H1 (cell line): ENCODE measurements at regions not wholly inside any gene's neighbourhood (a gene's known extent, or its start where the extent isn't known, plus 50 kb on each side); places are given as distances from the start of the nearest gene placed in this dataset.

ENCODE experiments used
- CTCF ChIA-PET: fragments of 300-600 bp; sonication (Branson Sonifier 250); formaldehyde crosslinking; loops from one replicate; lab custom pipeline; 2021; ENCODE audit not compliant: partially characterized antibody; lab: Charles Lee
- POLR2A ChIA-PET: fragments of 300-600 bp; sonication (Branson Sonifier 250); formaldehyde crosslinking; loops from one replicate; lab custom pipeline; 2021; ENCODE audit warnings: inconsistent platforms; ENCODE audit not compliant: partially characterized antibody; lab: Charles Lee
- DNase-seq, 2 experiments: peaks; one replicate each; pipeline versions ENCODE4 v3.0.0 to v3.0.0-alpha.2; 2010 to 2022; ENCODE audit warnings: low spot score in 2 of 2, low read depth in 1 of 2, mixed read lengths in 1 of 2
- FAIRE-seq: peaks from 2 replicates; lab custom pipeline; 2011; peaks lifted over from hg19 to GRCh38; lab: Jason Lieb, UNC
- H2AFZ ChIP-seq: 2 replicates; pipeline ENCODE4 v1.8.1; 2012; ENCODE audit warnings: low read length, inconsistent platforms
- H2AK5ac ChIP-seq: 2 replicates; pipeline ENCODE4 v1.6.1; 2013; ENCODE audit warnings: low read depth, low read length
- H2BK120ac ChIP-seq: replicated peaks from 2 replicates; pipeline ENCODE3; 2013; ENCODE audit warnings: low read depth, low read length, inconsistent platforms
- H2BK12ac ChIP-seq: 2 replicates; pipeline ENCODE4 v1.6.1; 2013; ENCODE audit warnings: low read depth, low read length
- H2BK15ac ChIP-seq: 2 replicates; pipeline ENCODE4 v1.6.1; 2013; ENCODE audit warnings: low read length
- H2BK20ac ChIP-seq: 2 replicates; pipeline ENCODE4 v1.6.1; 2013; ENCODE audit warnings: low read length
- H2BK5ac ChIP-seq: 2 replicates; pipeline ENCODE4 v1.6.1; 2013; ENCODE audit warnings: low read depth, low read length
- H3K14ac ChIP-seq: 2 replicates; pipeline ENCODE4 v1.6.1; 2013; ENCODE audit warnings: inconsistent platforms; ENCODE audit not compliant: insufficient read length
- H3K18ac ChIP-seq: 2 replicates; pipeline ENCODE4 v1.6.1; 2013; ENCODE audit warnings: low read length; ENCODE audit errors: extremely low read depth
- H3K23ac ChIP-seq: 2 replicates; pipeline ENCODE4 v1.6.1; 2013; ENCODE audit warnings: inconsistent platforms; ENCODE audit not compliant: insufficient read length
- H3K23me2 ChIP-seq: 2 replicates; pipeline ENCODE4 v1.6.1; 2013; ENCODE audit warnings: low read depth, low read length
- H3K27ac ChIP-seq: 2 replicates; pipeline ENCODE4 v1.6.1; 2011; ENCODE audit warnings: low read depth, low read length, inconsistent platforms
- H3K27me3 ChIP-seq, 4 experiments: replicated peaks in 1 of 4; 1 replicate in 1 of 4; 2 replicates in 3 of 4; pipeline versions ENCODE4 v1.6.1 to v1.8.1; 2011 to 2013; ENCODE audit warnings: low read length in 3 of 4, mild to moderate bottlenecking in 3 of 4, inconsistent platforms in 2 of 4, mixed read lengths in 2 of 4, moderate library complexity in 1 of 4; ENCODE audit not compliant: control insufficient read depth in 3 of 4, insufficient read depth in 3 of 4; ENCODE audit errors: extremely low read depth in 1 of 4
- H3K36me3 ChIP-seq, 4 experiments: 2 replicates each; pipeline versions ENCODE4 v1.6.1 to v1.8.1; 2011 to 2013; ENCODE audit warnings: mild to moderate bottlenecking in 4 of 4, low read length in 3 of 4, moderate library complexity in 2 of 4, control low read depth in 1 of 4, inconsistent platforms in 1 of 4; ENCODE audit not compliant: insufficient read depth in 4 of 4, control insufficient read depth in 2 of 4
- H3K4ac ChIP-seq: replicated peaks from 2 replicates; pipeline ENCODE3; 2013; ENCODE audit warnings: low read length, low read depth, mixed read lengths, inconsistent platforms; ENCODE audit not compliant: insufficient read length
- H3K4me1 ChIP-seq, 4 experiments: replicated peaks in 1 of 4; 1 replicate in 1 of 4; 2 replicates in 3 of 4; pipeline versions ENCODE4 v1.6.1 to v1.8.1; 2011 to 2013; ENCODE audit warnings: low read length in 3 of 4, inconsistent platforms in 2 of 4, mixed read lengths in 1 of 4; ENCODE audit not compliant: insufficient read depth in 4 of 4, control insufficient read depth in 3 of 4
- H3K4me2 ChIP-seq, 2 experiments: 2 replicates each; pipeline versions ENCODE4 v1.6.1 to v1.8.1; 2011 to 2013; ENCODE audit warnings: low read depth in 2 of 2, low read length in 2 of 2, control low read depth in 1 of 2, inconsistent platforms in 1 of 2, mild to moderate bottlenecking in 1 of 2; ENCODE audit not compliant: insufficient read depth in 1 of 2
- H3K4me3 ChIP-seq, 4 experiments: fragments of 200-600, 300-600 bp in 1 of 4; sonication (generic), shearing (Covaris generic), sonication (Bioruptor Twin) in 1 of 4; 2 replicates each; pipeline versions ENCODE4 v1.5.1 to v1.8.1; 2011 to 2016; ENCODE audit warnings: low read length in 4 of 4, low read depth in 3 of 4, control low read depth in 2 of 4, inconsistent platforms in 2 of 4, mild to moderate bottlenecking in 2 of 4, mixed read lengths in 1 of 4, moderate library complexity in 1 of 4; ENCODE audit not compliant: insufficient read depth in 2 of 4; ENCODE audit errors: extremely low read depth in 1 of 4
- H3K56ac ChIP-seq: replicated peaks from 2 replicates; pipeline ENCODE3; 2013; ENCODE audit warnings: low read depth, mild to moderate bottlenecking, mixed read lengths, low read length, inconsistent platforms; ENCODE audit not compliant: insufficient read length
- H3K79me1 ChIP-seq: 2 replicates; pipeline ENCODE4 v1.6.1; 2013; ENCODE audit warnings: low read depth, low read length, control low read depth
- H3K79me2 ChIP-seq, 2 experiments: 2 replicates each; pipeline versions ENCODE4 v1.6.1 to v1.8.1; 2012 to 2013; ENCODE audit warnings: low read length in 2 of 2, mild to moderate bottlenecking in 2 of 2, inconsistent platforms in 1 of 2; ENCODE audit not compliant: insufficient read depth in 2 of 2, control insufficient read depth in 1 of 2
- H3K9ac ChIP-seq, 4 experiments: replicated peaks in 1 of 4; 1 replicate in 1 of 4; 2 replicates in 3 of 4; pipeline versions ENCODE4 v1.6.1 to v1.8.1; 2011 to 2013; ENCODE audit warnings: low read depth in 3 of 4, low read length in 3 of 4, control low read depth in 2 of 4, mild to moderate bottlenecking in 2 of 4, moderate library complexity in 2 of 4, inconsistent platforms in 1 of 4; ENCODE audit errors: extremely low read depth in 1 of 4
- H3K9me3 ChIP-seq, 2 experiments: 2 replicates each; pipeline versions ENCODE4 v1.6.1 to v1.8.1; 2012 to 2013; ENCODE audit warnings: mild to moderate bottlenecking in 2 of 2, moderate library complexity in 2 of 2, control low read depth in 1 of 2, inconsistent platforms in 1 of 2, low read depth in 1 of 2, low read length in 1 of 2, mixed read lengths in 1 of 2; ENCODE audit not compliant: insufficient read depth in 2 of 2
- H4K20me1 ChIP-seq, 2 experiments: replicated peaks in 1 of 2; 2 replicates each; pipeline versions ENCODE3 to v1.8.1; 2011 to 2013; ENCODE audit warnings: inconsistent platforms in 2 of 2, low read length in 2 of 2, mild to moderate bottlenecking in 1 of 2; ENCODE audit not compliant: insufficient read depth in 2 of 2, control insufficient read depth in 1 of 2
- H4K5ac ChIP-seq: 2 replicates; pipeline ENCODE4 v1.6.1; 2013; ENCODE audit warnings: low read length, low read depth, mixed read lengths, inconsistent platforms; ENCODE audit not compliant: insufficient read length
- H4K8ac ChIP-seq: 2 replicates; pipeline ENCODE4 v1.8.0; 2013; ENCODE audit warnings: mild to moderate bottlenecking, moderate library complexity, low read length, inconsistent platforms; ENCODE audit not compliant: insufficient read depth; ENCODE audit errors: extremely low read depth
- H4K91ac ChIP-seq: replicated peaks from 2 replicates; pipeline ENCODE3; 2013; ENCODE audit warnings: low read length, mixed read lengths, inconsistent platforms; ENCODE audit not compliant: insufficient read length
- CBX8 ChIP-seq: fragments of 300-800, 300-1000 bp; sonication (generic); IDR thresholded peaks from 2 replicates; pipeline ENCODE4 v1.7.1; 2016; ENCODE audit warnings: low read depth, low read length, borderline replicate concordance
- MAFK ChIP-seq: IDR thresholded peaks from 2 replicates; pipeline ENCODE4 v1.6.1; 2012; ENCODE audit warnings: low read depth, mild to moderate bottlenecking, improper control_type of control experiment, low read length
- PHF8 ChIP-seq: fragments of 200-600 bp; sonication (generic); conservative IDR thresholded peaks from 2 replicates; pipeline ENCODE4 v1.7.1; 2012; ENCODE audit warnings: low read depth, mild to moderate bottlenecking, inconsistent platforms, low read length, moderate library complexity
- SIRT6 ChIP-seq: IDR thresholded peaks from one replicate; pipeline ENCODE4 v1.7.1; 2012; ENCODE audit warnings: low read length, inconsistent platforms
- SUZ12 ChIP-seq: fragments of 200-600 bp; sonication (generic); IDR thresholded peaks from 2 replicates; pipeline ENCODE4 v1.6.1; 2012; ENCODE audit warnings: mild to moderate bottlenecking, inconsistent platforms, low read length, moderate library complexity, mixed read lengths
- TAF7 ChIP-seq: optimal IDR thresholded peaks from 2 replicates; pipeline ENCODE3; 2011; ENCODE audit warnings: low read depth, mild to moderate bottlenecking, inconsistent platforms, low read length, moderate library complexity, borderline replicate concordance
- TEAD4 ChIP-seq: IDR thresholded peaks from 2 replicates; pipeline ENCODE4 v1.6.1; 2012; ENCODE audit warnings: low read depth, low read length, inconsistent platforms, mixed read lengths
- WGBS, 2 experiments: shearing (Covaris generic) in 1 of 2; methylation state at CpG; one replicate each; pipeline versions ENCODE4 v1.1.6 to v1.1.7; 2013 to 2015; ENCODE audit warnings: low lambda C conversion rate in 2 of 2, mixed read lengths in 2 of 2, inconsistent platforms in 1 of 2, low coverage in 1 of 2, missing lambda C conversion rate in 1 of 2; ENCODE audit not compliant: insufficient replicate concordance in 2 of 2, insufficient coverage in 1 of 2, insufficient read length in 1 of 2; ENCODE audit errors: extremely low coverage in 1 of 2, missing lambda C conversion rate in 1 of 2; 5-methylcytosine and 5-hydroxymethylcytosine counted together
- TF ChIP-seq, protein P1 (sequence below): IDR thresholded peaks from 2 replicates; pipeline ENCODE4 v1.6.1; 2011; ENCODE audit warnings: low read depth, mild to moderate bottlenecking, low read length; ENCODE audit not compliant: insufficient read depth
- TF ChIP-seq, protein P2 (sequence below): IDR thresholded peaks from 2 replicates; pipeline ENCODE4 v1.6.1; 2011; ENCODE audit warnings: low read length, improper control_type of control experiment
- TF ChIP-seq, protein P3 (sequence below), 3 experiments: IDR thresholded peaks; 1 replicate in 2 of 3; 2 replicates in 1 of 3; pipeline versions ENCODE4 v1.5.1 to v1.6.1; 2011; ENCODE audit warnings: low read length in 3 of 3, mild to moderate bottlenecking in 3 of 3, inconsistent platforms in 2 of 3, low read depth in 1 of 3, moderate library complexity in 1 of 3; ENCODE audit not compliant: insufficient read depth in 1 of 3; ENCODE audit errors: control extremely low read depth in 1 of 3

DNA sequence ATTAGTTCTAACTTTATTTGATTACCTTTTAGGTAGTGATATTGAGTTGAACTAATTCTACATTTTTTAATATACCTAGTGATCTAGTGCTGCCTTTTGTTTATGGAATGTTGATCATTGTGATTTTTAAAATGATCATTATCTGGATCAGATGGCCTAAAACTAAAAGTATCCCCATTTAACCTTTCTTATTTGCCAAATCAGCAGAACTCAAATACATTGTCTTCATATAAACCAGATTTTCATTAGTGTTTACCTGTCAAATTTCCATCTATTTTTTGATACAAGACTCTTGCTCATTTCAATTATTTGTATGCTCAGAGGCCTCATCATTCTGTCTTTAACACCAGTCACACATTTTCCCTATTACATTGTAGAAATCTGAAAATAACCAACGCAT lies 441.2 kb downstream of the PTPRC start:
- no peaks in the 10 kb centered on the region for H3K27me3 ChIP-seq
- H3K36me3 ChIP-seq: no peaks in the 10 kb centered on the region
- no peak overlapping the region for H3K56ac ChIP-seq
- H4K91ac ChIP-seq: no peak overlapping the region
- no peaks in the 10 kb centered on the region for H4K20me1 ChIP-seq
- no peak overlapping the region for H2AK5ac ChIP-seq
- no peak for DNase-seq
- no peaks in the 10 kb centered on the region for H3K79me2 ChIP-seq
- no peak overlapping the region for H3K4me2 ChIP-seq
- no peak overlapping the region for H2BK15ac ChIP-seq
- FAIRE-seq: no peak
- H3K23ac ChIP-seq: no peak overlapping the region
- no peak overlapping the region for H3K14ac ChIP-seq
- 80% methylated on average over 1 of the region's 1 CpG; no CpG with 5 or more reads in 1 of the 2 experiments for WGBS, 2 experiments
- H3K9ac ChIP-seq: no peak overlapping the region
- no peak overlapping the region for H3K4ac ChIP-seq
- H4K8ac ChIP-seq: no peak overlapping the region
- no peak overlapping the region for H4K5ac ChIP-seq
- ChIA-PET CTCF (interaction anchor here (1.0 kb wide), 1 partner anchor 34 kb away, joined by 4 read pairs; no protein-coding TSS in a partner anchor), POLR2A (no interaction called here)
- H2BK12ac ChIP-seq: no peak overlapping the region
- H3K27ac ChIP-seq: no peak overlapping the region
- H3K23me2 ChIP-seq: no peaks in the 10 kb centered on the region
- no peak overlapping the region for H3K18ac ChIP-seq
- no peak overlapping the region for H3K4me3 ChIP-seq
- no peaks in the 10 kb centered on the region for H3K9me3 ChIP-seq
- H2AFZ ChIP-seq: no peak overlapping the region
- H2BK5ac ChIP-seq: no peak overlapping the region
- no peak overlapping the region for H2BK20ac ChIP-seq
- H3K4me1 ChIP-seq: no peaks in the 10 kb centered on the region
- no peaks in the 10 kb centered on the region; the same call in 1 of the 2 replicates for H3K79me1 ChIP-seq
- no peak overlapping the region for H2BK120ac ChIP-seq
- TF ChIP-seq SUZ12 (no peak), SIRT6 (no peak), TAF7 (no peak), CBX8 (no peak), TEAD4 (no peak), PHF8 (no peak), MAFK (no peak)
- TF ChIP-seq, protein P1, sequence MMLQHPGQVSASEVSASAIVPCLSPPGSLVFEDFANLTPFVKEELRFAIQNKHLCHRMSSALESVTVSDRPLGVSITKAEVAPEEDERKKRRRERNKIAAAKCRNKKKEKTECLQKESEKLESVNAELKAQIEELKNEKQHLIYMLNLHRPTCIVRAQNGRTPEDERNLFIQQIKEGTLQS: no peak
- TF ChIP-seq, protein P2, sequence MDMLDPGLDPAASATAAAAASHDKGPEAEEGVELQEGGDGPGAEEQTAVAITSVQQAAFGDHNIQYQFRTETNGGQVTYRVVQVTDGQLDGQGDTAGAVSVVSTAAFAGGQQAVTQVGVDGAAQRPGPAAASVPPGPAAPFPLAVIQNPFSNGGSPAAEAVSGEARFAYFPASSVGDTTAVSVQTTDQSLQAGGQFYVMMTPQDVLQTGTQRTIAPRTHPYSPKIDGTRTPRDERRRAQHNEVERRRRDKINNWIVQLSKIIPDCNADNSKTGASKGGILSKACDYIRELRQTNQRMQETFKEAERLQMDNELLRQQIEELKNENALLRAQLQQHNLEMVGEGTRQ: no peak
- TF ChIP-seq, protein P3, sequence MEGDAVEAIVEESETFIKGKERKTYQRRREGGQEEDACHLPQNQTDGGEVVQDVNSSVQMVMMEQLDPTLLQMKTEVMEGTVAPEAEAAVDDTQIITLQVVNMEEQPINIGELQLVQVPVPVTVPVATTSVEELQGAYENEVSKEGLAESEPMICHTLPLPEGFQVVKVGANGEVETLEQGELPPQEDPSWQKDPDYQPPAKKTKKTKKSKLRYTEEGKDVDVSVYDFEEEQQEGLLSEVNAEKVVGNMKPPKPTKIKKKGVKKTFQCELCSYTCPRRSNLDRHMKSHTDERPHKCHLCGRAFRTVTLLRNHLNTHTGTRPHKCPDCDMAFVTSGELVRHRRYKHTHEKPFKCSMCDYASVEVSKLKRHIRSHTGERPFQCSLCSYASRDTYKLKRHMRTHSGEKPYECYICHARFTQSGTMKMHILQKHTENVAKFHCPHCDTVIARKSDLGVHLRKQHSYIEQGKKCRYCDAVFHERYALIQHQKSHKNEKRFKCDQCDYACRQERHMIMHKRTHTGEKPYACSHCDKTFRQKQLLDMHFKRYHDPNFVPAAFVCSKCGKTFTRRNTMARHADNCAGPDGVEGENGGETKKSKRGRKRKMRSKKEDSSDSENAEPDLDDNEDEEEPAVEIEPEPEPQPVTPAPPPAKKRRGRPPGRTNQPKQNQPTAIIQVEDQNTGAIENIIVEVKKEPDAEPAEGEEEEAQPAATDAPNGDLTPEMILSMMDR (IDR thresholded peaks at IDR 0.05; ENCODE audit: control extremely low read depth in 1 of 3, insufficient read depth in 1 of 3, low read depth in 1 of 3, low read length in 3 of 3): no peak
